ENCODE measurements at regions not wholly inside any gene's neighbourhood (a gene's known extent, or its start where the extent isn't known, plus 50 kb on each side); places are given as distances from the start of the nearest gene placed in this dataset.

DNA sequence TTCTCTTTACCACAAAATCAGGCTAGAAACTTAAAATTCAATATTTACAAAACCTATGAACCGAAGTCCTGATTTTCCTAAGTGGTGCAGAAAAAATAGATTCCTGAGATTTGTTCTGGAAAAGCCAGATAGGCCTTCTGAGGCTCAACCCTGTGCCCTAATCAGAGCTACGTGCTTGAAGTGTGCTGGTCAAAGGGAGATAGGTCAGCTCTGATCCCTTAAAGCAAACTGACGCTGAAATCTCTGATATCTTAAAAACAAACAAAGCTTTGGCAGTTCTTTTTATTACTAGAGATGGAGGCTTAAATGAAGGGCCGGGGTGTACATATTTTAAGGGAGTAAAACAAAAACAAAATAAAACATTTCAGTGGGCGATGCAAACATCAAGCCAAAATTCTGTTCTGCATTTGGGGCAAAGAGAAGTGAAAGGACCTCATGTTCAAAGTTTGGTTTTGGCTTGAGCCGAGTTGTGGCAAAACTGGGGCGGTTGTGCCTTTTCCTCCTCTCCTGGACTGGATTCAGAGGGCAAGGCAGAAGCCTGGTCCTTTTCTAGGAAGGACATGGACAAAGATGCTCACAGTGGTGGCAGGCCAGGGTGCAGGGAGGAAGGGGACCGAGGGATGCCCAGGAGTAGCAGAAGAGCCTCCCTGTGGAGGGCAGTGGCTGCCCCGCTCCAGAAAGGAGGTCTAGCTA is 295.0 kb downstream of the CDCA7 start:
- no peak for DNase-seq

DNA sequence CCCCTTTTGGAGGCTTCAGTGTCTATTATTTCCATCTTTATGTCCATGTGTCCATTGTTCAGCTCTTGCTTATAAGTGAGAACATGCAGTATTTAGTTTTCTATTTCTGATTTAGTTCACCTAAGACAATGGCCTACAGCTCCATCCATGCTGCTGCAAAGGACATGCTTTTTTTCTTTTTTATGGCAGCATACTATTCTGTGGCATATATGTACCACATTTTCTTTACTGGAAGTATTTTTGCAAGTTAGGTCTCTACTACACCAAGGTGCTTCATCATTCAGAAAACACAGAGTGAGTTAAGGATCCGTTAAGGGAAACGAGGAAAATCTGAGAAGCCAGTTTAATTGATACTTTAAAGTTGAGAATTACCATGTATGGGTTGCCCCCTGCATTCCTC is 297.2 kb downstream of the CDCA7 start:
- no peak for DNase-seq

DNA sequence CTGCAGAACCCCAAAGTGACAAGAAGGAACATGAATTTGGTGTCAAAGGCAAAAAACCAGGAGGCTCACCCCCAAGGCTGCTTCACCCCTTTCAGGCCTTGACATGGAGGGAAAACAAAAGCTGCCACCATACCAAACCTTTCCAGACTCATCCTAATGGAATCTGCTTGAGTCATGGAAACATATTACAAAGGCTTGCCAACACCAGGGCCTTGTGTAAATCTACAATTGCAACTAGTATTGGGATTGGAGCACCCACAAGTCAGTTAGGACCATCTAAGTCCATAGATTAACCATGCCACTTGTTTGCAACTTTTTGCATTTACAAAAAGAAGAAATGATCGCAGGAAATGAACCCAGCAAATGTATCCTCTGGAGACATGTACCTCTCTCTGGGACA is 297.6 kb downstream of the CDCA7 start:
- no peak for DNase-seq

DNA sequence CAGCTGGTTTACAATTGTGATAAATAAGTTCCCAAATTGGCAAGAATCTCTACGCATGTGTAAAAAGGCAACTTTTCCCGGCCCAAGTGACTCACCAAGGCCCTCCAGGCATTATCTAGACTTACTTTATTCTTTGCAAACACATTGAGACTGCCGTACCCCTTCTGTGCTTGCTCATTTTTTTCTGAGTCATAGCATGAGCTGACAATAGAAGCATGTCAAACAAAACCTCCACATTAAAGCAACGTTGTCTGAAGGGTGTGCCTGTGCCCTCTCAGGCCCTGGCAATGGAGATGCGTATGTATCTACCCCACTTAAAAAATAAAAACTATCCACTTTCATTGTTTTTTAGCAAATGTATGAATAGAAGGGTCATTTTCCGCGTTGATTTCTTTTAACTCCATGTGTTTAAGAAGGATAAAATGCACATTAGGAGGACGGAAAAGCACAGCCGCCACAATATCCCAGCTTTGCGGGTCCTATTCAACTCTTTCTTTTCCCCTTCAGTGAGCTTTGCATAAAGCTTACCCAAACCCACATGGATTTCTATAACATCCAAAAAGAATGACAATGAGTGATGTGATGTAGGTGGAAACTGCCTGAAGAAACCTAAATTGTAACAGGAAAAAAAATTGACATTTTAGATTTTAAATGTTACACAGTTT is 298.2 kb downstream of the CDCA7 start:
- DNase-seq = no peak

DNA sequence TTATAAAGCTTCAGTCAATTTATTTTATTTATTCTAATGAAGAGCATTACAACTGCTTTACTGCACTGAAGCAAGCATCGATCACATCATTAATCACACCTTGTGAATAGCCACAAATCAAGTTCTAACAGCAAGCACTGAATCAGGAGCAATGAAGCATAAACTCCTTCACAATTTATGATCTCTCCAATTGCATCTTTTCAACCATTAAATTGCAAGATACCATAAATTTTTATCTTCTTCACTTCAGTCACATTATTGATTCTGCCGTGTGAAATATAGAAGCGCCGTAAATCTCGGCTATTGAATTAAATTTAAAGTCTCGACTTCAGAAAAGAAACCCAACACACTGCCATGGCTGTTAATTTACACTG is 298.7 kb downstream of the CDCA7 start:
- DNase-seq = no peak

DNA sequence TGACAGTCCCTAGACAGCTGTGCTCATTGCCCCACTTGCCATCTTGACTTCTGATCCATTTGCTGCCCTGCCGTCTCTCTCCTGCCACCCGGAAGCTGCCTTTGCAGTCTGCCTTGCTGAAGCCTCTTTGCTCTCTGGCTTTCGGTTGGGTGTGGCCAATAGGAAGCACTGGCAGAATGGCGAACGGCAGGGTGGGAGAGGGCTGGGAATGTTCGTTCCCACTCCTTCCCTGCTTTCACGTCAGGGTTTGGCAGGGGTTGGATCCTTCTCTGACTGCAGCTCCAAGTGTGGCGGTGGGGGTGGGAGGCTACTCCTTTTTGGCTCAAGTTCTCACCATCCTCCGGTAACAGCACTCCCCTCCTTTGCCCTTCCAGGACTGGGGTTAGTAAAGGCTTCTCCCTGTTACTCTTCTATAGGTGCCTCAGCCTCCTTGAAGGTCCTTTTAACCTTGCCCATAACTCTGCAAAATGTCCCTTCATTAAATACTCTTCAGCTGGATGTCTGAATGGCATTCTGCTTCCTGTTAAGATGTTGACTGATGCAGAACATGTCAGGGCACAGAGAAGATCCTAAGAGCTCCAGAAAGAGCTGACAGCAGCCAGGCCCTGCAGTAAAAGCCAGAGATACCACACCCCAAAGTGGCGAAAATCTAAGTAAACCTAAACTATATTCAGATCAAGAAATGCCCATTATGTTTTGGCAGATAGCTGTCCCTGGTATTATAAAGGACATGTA is 299.7 kb downstream of the CDCA7 start:
- no peak for DNase-seq

DNA sequence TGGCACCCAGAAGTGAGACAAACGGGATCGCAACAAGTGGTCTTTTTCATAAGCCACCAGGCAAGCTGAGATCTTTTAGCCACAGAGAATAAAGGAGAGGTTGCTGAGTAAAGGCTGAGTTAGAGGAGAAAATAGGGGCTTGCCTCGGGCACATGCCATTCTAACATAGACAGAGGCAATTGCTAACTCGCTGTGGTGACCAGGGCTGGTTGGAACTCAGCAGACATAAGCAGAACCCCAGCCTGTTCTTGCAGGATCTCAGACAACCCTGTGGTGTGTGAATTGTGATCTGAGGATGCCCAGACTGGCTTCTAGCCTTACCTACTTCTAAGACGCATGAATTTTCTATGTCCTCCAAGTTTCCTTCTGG is 300.2 kb downstream of the CDCA7 start:
- no peak for DNase-seq

DNA sequence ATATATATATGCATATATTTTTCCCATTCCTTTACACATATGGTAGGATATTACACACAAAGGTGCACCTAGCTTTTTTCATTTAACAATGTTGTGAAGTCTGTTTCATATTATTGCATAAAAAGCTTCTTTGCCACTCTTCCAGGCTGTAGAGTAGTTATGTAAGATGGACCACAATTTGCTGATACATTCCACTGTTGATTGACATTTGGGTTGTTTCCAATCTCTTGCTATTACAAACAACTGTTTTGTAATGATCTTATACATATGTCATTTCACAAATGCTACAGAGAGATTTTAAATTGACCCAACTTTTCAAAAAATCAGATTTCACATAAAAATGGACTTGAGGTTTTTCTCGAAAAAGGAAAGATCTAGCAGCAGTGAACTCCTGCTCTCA is 301.4 kb downstream of the CDCA7 start:
- DNase-seq = no peak

DNA sequence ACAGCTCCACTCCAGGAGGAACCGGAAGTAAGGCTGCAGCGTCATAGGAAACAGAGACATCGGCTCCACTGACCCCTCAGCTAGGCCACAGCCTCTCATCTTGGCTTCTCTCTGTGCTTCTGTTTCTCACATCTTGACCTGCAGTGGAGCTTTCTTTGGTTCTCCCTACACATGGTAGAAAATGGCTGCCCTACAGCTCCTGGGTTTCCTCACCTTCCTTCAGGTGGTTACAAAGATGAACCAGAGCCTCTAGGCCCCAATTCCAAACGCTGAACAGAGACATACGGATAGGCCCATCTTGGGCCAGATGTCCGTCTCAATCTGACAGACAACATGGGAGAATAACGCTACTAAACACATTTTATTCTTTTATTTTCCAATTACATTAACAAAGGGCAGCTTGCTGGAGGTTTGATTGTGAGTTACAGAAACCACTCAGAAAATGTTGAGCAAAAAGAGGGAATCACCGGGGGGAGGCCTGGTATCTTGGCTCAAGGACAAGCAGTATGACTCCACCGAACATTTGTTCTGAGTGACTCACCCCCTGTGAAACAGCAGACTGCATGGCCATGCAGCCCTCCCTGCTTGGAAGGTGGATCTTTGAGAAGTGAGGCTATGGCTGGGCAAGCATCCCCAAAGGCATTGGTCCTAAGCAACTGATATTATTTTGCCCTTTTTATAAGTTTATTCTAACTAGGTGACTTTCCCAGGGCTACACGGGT is 303.5 kb downstream of the CDCA7 start:
- no peak for DNase-seq

DNA sequence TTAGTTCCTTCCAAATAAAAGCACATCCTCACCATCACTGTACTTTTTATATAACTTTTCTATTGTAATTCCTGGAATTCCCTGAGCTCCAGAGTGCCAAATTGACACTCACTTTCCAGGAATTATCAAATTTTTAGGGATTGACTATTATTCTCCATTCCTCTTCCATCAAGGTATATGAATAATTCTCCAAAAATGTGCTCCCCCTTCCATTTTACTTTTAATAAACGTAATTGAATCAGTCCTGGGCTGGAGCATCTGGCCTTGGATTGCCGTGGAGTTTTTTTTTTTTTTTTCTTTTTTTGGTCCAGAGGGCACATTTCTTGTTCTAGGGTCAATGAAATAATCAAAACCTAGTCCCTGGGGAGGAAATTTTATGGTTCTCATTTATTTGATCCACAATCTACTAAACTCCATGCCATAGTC is 304.3 kb downstream of the CDCA7 start:
- no peak for DNase-seq

DNA sequence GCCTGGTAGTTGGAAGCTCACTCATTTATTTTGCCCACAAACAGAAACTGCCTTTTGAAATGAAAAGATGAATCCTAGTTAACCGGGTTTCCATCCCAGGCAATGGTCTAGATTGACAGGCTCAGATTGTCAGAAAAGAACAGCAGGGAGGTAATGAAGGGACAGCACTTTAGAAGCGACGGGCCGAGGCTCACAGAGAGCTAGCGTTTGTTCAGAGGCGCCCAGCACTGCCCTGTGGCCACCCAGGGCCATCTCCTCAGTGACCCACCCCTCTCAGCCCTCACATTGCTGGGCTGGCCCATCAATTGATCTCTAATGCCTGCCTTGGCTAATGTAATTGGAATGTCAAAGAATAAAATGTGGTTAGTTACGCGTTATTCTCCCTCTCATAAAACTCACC is 304.8 kb downstream of the CDCA7 start:
- DNase-seq = no peak

DNA sequence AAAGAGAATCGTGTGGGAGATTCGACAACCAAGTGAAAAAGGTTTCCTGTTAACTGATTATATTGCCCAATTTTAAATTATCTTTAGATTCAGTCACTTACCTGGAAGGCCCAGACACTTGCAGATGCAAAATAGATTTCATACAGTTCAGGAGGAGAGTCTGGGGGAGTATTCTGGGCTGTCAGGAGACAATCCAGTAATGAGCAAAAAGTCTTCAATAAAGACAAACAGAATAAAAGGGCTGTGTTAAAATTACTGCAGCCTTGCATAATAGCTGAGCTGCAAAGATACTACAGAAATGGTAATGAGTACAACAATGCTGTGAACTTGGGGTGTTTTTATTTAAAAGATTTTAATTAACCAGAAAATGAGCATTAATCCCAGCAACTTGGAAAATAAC is 303.6 kb downstream of the SP3 start:
- DNase-seq = no peak

DNA sequence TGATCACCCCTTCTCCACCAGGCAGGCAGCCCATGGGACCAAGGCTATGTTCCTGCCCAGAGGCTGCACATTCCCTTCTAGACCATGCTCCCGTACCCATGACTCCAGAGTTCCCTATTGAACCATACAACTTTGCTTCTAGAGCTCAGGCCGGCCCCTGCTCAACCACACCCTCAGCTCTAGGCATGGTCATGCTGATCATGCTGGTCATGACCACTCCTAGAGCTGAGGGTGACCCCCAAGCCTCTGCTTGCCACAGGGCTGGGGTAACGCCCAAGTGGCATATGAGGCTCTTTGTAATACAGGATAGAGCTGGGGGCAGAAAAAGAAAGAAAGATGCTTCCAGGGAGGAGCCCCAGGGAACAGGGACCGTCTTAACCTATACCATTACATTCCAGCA is 301.8 kb downstream of the SP3 start:
- DNase-seq = no peak

DNA sequence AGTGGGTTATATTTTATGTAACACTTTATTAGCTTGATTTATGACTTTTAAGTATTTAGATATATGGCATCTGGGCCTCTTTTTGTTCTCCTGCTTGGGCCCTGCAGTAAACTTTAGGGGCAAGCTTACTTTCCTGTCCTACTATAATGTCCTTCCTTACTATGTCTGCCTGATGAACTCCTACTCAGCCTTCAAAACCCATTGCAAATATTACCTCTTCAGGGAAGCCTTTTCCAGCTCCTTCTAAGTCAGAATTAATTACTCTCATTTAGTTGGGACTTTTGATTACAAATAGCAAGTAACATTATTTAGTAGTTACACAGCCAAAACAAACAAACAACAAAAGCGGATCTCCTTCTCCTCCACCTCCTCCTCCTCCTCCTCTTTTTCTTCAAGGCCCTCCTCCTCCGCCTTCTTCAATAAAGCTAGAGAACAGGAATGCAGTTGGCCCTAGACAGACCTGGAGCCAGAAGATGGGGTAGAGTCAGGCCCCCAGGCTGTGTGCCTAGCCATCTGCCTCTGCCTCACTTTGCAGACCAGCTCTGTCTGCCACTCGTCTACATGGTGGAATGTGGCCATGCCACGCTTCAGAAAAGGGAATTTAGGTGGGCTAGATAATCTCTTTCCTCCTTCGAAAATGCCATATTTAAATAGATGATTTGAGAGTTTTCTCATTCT is 301.2 kb downstream of the SP3 start:
- no peak for DNase-seq

DNA sequence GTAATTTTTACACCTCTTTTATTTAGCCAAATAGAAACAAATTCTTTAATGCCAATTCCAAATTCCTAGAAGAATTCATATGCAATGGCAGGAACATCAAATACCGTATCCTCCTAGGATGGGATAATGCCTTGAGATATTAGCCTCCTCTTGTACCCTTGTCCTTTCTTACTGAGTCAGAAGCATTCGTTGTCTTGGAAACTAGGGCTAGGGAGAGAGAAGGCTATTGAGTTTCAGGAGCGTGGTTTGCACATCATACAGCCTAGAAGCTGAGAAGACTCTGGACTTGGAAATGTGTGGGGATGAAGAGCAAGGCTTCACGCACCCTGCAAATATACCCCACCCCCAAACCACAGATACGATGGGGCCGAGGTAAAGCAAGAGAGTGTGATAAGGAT is 300.7 kb downstream of the SP3 start:
- no peak for DNase-seq

DNA sequence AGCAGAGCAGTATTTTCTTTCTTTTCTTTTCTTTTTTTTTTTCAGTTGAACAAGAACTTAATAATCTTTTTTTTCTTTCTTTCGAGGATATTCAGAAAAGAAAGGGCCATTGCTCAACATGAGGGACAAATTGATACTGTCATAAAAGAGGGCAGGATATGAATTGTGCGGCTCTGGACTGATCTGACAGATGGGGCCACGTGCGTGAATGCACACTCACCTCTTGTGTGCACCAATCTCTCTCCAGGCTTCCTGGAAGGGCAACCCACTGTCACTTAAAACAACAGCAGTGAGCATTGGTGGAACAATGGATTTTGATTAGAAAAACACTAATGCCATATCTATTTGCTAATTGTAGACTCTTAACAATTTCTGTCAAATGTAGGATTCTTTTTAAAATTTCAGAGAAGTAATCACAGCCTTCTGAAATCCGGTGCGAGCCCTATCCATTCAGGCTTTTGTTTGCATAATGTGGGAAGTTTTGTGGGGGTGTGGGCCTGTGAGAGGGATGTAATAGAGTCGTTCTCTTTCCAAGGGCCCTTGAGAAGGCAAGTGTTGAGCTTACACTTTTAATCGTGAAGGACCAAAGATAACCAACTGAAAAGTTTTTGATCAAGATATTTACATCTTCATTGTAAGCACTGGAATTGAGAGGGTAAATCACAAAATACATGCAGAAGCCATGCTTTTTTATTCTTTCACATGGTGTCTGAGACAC is 298.8 kb downstream of the SP3 start:
- no peak for DNase-seq

DNA sequence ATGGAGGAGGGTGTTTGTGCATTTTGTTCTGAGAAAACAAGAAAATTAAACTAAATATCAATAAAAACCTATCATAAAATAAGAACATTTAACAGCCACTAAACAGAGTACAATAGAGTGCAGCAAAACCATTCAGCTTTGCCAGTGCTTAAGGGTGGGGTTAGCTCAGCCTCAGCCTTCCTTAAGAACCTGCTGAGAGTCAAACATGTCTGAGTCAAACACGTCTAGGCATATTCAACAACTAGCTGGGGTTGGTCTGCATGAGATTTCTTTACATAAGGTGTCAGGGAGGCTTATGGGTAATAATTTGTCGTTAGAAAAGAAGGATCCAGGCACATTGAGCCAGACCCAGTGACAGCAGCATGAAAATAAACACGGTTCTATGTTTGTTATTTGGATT is 298.2 kb downstream of the SP3 start:
- no peak for DNase-seq

DNA sequence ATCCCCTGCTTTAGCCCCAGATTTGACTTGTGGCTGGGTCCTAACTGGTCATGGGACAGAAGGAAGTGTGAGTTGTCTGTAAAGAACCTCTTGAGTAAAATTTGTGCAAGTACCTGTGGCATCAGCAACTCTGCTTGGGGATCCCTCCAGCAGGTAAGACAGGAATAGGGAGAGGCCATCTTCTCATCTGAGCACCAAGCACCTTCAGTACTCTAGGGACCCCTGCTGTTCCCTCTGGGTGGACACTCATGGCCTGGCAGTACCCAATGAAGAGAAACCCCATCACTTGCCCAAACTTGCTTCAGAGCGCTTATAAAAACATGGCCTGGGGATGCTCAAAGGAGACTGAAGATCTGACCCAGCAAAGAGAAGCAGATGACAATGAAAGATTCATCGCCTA is 297.8 kb downstream of the SP3 start:
- no peak for DNase-seq

DNA sequence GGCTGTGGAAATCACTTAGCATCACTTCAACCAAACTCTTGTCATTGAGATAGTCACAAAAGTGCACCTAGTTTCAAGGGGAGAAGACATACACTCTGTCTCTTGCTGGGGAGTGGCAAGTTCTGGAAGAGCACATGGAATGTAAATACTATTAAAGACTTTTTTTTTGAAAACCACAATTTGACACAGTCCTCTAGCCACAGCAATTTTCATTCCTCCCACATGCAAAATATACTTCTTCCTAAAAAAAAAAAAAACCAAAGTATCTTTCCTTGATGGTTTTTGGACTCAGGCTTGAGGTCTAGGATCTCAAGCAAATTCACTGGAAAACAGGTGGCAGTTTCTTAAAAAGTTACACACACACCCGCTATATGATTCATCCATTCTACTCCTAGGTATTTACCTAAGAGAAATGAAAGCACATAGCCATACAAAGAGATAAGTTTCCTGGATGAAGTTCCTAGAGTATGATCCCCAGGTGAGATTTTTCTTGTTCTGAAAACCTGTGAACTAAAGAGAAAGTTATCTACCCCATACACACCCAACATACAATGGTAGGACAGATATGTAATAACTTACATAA is 295.8 kb downstream of the SP3 start:
- no peak for DNase-seq

DNA sequence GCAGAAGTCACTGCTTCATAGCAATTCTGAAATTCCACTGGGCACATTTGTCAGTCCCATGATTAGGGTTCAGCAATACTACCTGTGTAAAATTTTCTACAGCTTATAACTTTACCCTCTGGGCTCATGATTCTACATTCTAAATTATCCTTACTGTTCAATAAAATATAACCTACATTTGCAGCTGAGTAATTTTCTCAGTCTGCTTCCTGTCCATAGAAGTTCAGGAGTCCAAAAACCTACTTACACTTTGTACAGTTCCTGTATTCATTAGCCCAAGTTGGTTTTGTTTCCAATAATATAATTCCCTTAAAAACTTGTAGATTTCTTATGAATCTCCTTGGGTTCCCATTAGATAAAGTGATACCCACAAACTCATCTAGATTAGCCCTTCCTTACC is 295.3 kb downstream of the SP3 start:
- no peak for DNase-seq

DNA sequence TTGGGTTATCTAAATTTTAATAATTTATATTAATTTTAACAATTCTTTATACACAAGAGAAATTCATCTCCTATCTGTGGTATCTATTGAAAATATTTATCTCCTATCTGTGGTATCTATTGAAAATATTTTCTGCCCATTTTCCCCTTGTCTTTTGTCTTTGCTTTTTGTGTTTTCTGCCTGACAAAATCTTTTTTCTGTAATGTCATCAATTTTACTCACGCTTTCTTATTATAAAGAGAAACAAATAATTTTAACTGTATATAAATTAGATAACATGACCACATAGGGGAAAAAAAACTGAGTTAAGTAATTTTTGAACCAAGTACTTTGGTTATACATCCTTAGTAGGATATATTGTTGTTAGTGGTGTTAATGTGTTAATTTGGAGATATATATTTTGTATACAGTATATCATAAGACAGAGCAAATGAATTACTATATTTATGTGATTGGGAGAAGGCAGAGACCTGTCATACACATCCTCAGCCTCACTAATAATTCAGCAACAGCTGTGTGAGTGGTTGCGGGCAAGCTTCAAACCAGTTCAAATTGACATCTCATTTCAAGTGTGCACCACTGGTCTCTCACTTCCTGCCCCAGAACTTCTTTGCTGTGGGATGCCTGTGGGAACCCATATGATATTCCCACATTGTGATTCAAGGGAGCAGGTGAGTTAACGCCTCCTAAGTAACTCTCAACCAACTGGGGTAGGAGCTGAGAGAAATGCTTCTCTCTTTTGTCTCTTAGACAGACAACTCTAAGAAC is 292.4 kb downstream of the SP3 start:
- DNase-seq = no peak
